ENCODE measurements at regions not wholly inside any gene's neighbourhood (a gene's known extent, or its start where the extent isn't known, plus 50 kb on each side); places are given as distances from the start of the nearest gene placed in this dataset.

GRCh38 chr17:79207960-79208359 is 133.3 kb downstream of the ENGASE start:
- no peak for TF ChIP-seq ARNT (IDR thresholded peaks at IDR 0.05)
- no peak for TF ChIP-seq CTBP1 (IDR thresholded peaks at IDR 0.05; ENCODE audit: borderline replicate concordance)
